HEK293 (cell line): ENCODE measurements at regions not wholly inside any gene's neighbourhood (a gene's known extent, or its start where the extent isn't known, plus 50 kb on each side); places are given as distances from the start of the nearest gene placed in this dataset.

Experiments used
- PRDM10 ChIP-seq: fragments of 450-650 bp; formaldehyde crosslinking; IDR thresholded peaks from 2 replicates; pipeline ENCODE4 v1.5.1; 2016; ENCODE audit warnings: missing biosample characterization, missing genetic modification characterization
- REST ChIP-seq: fragments of 450-650 bp; formaldehyde crosslinking; IDR thresholded peaks from 2 replicates; pipeline ENCODE4 v1.5.1; 2016; ENCODE audit warnings: missing biosample characterization, missing genetic modification characterization
- TSHZ1 ChIP-seq: fragments of 450-650 bp; formaldehyde crosslinking; IDR thresholded peaks from 2 replicates; pipeline ENCODE4 v1.5.1; 2016; ENCODE audit warnings: missing biosample characterization, missing genetic modification characterization, borderline replicate concordance
- ZBTB1 ChIP-seq: fragments of 450-650 bp; formaldehyde crosslinking; IDR thresholded peaks from 2 replicates; pipeline ENCODE4 v1.5.1; 2016; ENCODE audit warnings: missing biosample characterization, missing genetic modification characterization
- ZEB2 ChIP-seq: fragments of 450-650 bp; formaldehyde crosslinking; IDR thresholded peaks from 2 replicates; pipeline ENCODE4 v1.5.1; 2016; ENCODE audit warnings: missing biosample characterization, missing genetic modification characterization
- ZFP3 ChIP-seq: fragments of 450-650 bp; formaldehyde crosslinking; IDR thresholded peaks from 2 replicates; pipeline ENCODE4 v1.5.1; 2016; ENCODE audit warnings: low read depth, missing biosample characterization, missing genetic modification characterization
- ZNF292 ChIP-seq: fragments of 450-650 bp; formaldehyde crosslinking; IDR thresholded peaks from 2 replicates; pipeline ENCODE4 v1.5.1; 2016; ENCODE audit warnings: low read depth, missing biosample characterization, missing genetic modification characterization, borderline replicate concordance
- ZNF311 ChIP-seq: fragments of 450-650 bp; formaldehyde crosslinking; IDR thresholded peaks from 2 replicates; pipeline ENCODE4 v1.5.1; 2017; ENCODE audit warnings: missing biosample characterization, missing genetic modification characterization, borderline replicate concordance

GRCh38 chr7:34242391-34242790, 337.1 kb downstream of the BMPER start:
- TF ChIP-seq ZNF292 (tag by site-specific recombination) (no peak), ZNF311 (tag by site-specific recombination) (no peak), REST (tag by site-specific recombination) (no peak), ZFP3 (no peak), TSHZ1 (tag by site-specific recombination) (no peak), PRDM10 (tag by site-specific recombination) (no peak), ZBTB1 (tag by site-specific recombination) (no peak), ZEB2 (no peak)
